NCI-H748 (cell line): ENCODE measurements at regions not wholly inside any gene's neighbourhood (a gene's known extent, or its start where the extent isn't known, plus 50 kb on each side); places are given as distances from the start of the nearest gene placed in this dataset.
A peak's percentile ranks its signal among the peaks of the same experiment; 100 is the strongest.

Source experiments
- DNase-seq: peaks from one replicate; lab custom pipeline; 2025; ENCODE audit not compliant: unreplicated experiment; lab: John Stamatoyannopoulos, UW

DNA sequence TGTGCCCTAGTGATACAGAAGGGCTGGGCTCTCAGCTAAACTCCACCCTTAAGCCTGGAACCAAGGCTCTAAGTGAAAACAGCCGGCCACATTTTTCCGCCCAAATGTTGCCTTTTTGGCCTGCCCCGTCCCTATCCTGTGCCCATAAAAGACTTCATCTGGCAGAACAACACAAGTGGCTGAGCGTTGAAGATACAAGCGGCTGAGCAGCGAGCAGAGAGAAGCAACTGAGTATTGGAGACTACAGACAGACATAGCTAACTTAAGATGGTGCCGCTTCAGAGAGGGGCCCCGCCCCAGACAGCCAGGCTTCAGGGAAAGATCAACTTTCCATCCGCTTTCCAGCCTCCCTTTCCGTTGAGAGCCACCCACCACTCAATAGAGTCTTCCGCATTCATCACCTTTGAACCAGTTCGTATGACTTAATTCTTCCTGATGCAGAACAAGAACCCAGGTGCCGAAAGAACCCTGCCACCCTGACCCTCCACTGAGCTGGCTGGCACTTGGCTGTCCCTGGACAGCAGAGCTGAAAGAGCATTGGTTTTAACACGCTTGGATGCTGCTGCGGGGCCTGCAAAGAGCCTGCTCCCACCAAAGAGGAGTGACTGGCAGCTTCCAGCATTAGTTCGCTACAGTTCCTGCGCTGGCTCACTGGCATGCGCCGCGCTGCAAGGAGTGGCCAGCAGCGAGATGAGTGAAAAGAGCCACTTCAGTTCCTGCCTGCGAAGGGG lies 853.2 kb upstream of the INTU start:
- DNase-seq: peak; percentile 70

DNA sequence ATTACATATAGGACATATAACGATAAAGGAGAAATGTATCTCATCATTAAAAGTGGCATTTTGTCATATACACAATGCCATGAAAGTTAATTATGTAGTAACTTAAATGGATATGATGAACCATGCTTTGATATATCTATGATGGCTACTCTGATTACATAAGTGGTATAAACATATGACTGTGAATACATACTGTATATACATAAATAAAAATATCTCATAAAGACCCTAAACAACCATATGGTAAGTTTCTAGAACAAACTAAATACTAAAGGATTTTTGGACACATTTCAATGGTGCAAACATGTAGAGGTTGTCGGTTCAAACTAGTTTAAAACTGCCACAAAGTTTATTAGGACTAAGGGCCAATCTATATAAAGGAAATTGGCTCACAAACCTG lies 849.6 kb upstream of the INTU start:
- DNase-seq: no peak

DNA sequence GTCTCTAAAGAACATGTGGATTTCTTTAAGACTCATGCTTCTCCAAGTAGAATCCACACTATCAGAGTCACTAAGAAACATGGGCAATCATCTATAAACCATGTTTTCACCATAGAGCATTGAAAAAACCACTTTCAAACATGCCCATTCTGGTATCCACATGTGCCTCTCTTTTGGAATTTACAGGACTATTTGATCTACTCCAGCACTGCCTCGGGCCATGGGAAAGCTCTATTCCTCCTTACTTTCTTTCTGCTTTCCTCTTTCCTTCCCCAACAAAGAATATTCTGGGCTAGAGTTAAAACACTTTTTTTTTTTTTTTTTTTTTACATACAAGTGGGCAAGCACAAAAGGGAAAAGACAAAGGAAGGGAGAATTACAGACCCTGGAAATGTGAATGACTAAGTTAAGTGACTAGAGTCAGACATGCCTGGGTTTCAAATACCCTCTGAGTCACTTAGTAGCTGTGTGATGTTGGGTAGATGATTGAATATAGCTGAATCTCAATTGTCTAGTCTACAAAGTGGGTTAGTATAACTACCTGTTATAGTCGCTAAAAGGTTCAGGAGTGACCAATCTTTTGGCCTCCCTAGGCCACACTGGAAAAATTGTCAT lies 847.7 kb upstream of the INTU start:
- no peak for DNase-seq

DNA sequence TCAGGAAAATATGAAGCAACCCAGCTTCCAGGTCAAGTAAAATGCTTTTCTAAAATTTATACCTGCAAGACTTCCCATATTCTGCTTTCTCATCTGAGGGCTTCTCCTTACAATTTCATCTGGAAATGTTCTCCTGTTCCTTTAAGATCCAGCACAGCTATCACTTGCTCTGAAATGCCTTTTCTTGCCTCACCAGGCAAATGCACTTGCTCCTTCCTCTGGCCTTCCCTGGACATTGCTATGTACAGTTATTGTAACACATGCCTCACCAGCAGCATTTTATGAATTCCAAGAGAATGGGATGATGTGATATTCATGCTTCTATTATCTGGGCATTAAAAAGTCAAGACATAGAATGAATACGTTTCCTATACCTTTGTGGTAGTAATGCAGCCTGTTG lies 842.1 kb upstream of the INTU start:
- no peak for DNase-seq

DNA sequence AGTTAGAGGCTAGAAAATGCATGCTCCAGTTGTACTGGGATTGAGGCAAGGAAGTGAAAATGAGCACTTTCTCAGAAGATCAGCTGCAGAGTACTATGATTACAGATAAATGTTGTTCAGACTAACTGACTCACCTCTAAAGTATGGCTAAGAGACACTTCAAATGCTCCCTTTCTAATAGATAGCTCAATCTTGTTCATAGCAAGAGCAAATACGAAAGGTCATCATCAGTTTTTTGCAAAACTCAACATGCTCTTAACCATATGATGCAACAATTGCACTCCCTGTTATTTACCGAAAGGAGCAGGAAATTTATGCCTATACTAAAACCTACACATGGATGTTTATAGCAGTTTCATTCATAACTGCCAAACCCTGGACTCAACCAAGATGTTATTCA lies 838.4 kb upstream of the INTU start:
- DNase-seq: no peak

DNA sequence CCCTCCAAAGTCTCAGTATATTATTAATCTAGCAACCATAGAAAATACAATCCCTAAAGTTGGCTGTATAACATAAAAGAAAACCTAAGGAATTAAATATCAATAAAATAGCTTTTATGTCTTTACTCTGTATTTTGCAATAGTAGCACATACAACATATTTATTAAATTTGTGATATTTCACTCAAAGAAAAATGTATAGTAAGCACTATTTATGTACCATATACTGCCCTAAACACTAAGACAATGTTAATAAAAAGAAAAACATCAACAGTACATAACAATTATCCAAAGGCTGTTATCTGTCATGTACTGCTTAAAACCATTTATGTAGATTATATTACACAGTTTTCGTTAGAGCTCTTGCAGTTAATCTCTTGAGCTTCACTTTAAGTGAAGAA lies 834.5 kb upstream of the INTU start:
- DNase-seq: no peak

GRCh38 chr4:126799416-126799815 lies 833.3 kb upstream of the INTU start:
- DNase-seq: no peak

- DNase-seq: peak; percentile 16
Observed at GRCh38 chr4:126799971-126800574, 832.7 kb upstream of the INTU start.

DNA sequence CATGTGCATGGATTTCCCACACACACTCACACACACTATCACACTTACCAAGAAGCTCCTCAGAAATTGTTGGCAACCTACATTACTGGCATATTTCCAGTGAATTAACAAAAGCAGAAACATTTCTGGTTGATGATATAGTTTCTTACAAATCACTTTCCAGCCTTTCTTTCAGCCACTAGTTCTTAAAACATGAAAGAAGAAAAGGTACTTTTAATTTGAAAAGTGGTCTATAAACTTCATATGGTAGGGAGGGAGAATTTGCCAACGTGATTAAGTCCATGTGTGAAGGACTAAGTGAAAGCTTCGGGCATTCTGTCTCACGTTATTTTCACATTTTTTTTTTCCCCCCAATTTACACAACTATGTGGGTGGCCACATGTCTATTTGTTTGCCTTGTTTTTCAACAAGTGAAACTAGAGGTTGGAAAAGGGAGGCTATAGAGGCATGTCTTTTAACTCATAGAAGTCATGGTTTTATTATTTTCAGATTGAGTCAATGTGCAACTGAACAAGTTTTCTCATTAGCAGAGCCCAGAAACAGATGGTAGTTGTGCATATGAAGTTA lies 832.1 kb upstream of the INTU start:
- no peak for DNase-seq

- no peak for DNase-seq
Observed at GRCh38 chr4:126807132-126807531, 825.6 kb upstream of the INTU start.

DNA sequence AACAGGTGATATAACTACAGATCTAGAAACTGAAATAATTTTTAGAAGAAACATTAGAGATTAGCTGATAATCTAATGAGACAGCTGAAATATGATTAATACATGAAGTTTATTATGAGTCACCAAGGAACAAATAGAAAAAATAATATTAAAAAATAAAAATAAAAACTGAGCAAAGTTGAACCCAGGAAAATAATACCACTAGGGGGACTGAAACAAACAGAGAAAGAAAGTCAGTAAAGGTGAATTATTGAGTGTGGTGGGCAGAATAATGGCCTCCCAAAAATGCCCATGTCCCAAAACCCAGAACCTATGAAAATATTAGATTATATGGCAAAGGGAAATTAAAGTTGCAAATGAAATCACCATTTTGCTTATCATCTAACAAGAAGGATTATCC lies 820.7 kb upstream of the INTU start:
- no peak for DNase-seq

DNA sequence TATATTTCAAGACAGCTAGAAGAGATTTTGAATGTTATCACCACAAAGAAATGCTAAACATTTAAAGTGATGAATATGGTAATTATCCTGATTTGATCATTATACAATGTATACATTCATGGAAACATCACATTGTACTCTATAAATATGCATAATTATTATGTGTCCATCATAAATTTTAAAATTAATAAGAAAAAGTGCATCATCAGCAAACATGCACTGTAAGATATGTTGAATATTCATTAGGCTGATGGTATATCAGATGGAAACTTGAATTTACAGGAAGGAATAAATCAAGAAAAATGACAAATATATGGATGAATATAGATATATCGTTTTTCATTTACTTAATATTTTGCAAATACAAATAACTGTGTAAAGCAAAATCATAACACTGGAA lies 812.1 kb upstream of the INTU start:
- DNase-seq: no peak

DNA sequence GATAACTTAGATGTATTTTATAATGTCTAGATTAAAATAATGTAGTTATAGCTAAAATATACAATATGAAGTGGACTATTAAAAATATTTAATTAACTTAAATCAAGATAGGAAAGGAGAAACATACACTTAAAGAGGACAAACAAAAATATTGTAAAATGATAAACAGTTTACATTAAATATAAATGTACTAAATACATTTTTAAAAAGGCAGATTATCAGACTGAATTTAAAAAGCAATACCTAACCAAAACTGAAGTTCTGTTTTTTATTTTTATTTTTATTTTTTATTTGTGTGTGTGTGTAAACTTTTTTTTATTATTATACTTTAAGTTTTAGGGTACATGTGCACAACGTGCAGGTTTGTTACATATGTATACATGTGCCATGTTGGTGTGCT lies 811.6 kb upstream of the INTU start:
- DNase-seq: no peak

- no peak for DNase-seq
Observed at GRCh38 chr4:126825083-126825482, 807.7 kb upstream of the INTU start.

DNA sequence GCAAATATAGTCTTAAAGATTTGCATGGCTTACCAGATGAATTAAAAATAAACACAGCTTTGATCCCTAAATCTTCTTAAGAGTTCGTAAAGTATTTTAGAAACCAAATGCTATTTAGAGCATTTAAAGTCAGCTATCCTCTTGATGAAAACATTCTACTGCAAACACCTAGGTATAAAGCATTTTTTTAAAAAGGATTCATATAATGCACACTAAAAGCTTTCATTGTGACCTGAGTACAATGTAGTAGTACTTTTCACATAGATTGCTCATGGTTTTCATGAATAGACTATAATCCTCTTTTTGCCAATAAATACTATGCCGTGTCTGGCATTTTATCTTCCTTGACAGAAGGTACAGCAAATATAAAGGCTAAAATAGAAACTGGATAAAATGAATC lies 805.1 kb upstream of the INTU start:
- DNase-seq: no peak

- DNase-seq: no peak
Observed at GRCh38 chr4:126834854-126835253, 797.9 kb upstream of the INTU start.

GRCh38 chr4:126838941-126839679 lies 793.6 kb upstream of the INTU start:
- no peak for DNase-seq

DNA sequence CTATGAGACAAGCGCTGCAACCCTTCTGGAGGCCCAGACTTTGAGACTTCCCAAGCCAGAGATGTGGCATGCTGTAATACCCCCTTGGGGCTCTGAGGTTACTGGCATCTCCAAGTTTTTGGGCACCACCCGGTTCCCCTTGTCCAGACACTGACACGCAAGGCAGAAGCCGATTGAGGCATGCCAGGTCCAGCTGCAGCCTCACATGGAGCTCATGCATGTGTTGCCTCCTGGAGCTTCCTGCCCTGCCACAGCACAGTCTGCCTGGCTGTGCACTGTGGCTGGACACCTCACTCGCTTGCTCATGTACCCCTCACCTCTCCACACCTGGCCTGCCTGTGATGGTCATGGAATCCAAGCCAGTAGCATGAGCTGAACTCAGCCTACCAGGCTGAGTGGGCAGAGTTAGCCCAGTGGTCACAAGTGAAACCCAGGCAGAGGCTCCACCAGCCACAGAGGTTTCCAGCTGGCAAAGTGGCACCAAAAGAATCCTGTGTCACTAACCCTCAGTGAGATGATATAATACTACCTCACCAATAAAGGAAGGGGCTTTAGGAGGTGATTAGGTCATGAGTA lies 789.2 kb upstream of the INTU start:
- DNase-seq: no peak

DNA sequence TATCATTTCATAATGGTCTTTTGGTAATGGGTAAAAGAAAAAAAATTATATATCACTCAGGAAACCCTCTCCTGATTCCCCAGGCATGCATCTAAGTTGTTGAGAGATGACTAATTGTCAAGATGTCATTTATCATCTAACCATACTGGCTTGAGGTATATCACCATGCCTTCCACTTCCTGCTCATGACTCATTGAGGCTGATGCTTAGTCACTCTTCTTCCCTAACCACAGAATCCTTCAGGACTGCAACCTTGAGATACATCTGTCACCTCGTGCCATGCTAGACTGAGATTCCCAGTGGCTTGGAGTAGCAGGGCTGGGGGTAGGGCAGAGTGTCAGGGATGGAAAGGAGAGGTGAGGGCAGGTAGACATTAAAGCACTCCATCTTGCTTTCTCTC lies 782.5 kb upstream of the INTU start:
- no peak for DNase-seq

- DNase-seq: no peak
Observed at GRCh38 chr4:126851391-126851790, 781.4 kb upstream of the INTU start.

DNA sequence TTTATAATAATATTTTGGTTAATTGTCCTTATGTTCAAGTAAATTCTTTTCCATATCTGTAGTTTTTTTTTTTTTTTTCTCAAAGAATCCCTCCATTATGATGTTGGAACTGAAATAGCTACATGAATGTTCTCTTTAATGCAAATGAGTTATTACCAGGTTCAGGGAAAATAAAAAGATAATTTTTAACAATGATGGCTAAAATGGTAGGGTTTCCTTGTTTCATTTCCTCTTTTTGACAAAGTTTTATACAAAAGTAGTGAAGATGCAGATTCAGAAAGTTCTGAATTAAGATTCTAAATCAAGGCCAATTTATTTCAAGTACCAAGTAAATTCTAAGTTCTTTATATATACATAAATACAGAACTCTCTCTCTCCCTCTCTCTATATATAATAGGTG lies 779.0 kb upstream of the INTU start:
- no peak for DNase-seq
